PC-9 (cell line): ENCODE measurements at regions not wholly inside any gene's neighbourhood (a gene's known extent, or its start where the extent isn't known, plus 50 kb on each side); places are given as distances from the start of the nearest gene placed in this dataset.

ENCODE experiments used
- BruUV-seq: library from RNA; stranded (reverse); fragments of 400-500 nt; replicated peaks from 2 replicates; lab custom pipeline; 2021; lab: Mats Ljungman, UMichigan
- CTCF ChIA-PET: fragments of 300-600 bp; sonication (Branson Sonifier 250); formaldehyde crosslinking; loops from one replicate; lab custom pipeline; 2022; ENCODE audit warnings: antibody characterized with exemption; lab: Charles Lee
- POLR2A ChIA-PET: fragments of 300-600 bp; sonication (Branson Sonifier 250); formaldehyde crosslinking; loops from one replicate; lab custom pipeline; 2022; ENCODE audit warnings: antibody characterized with exemption; ENCODE audit not compliant: unreplicated experiment; lab: Charles Lee
- DNase-seq, 2 experiments: peaks; one replicate each; pipeline versions ENCODE4 v3.0.0 to v3.0.0-alpha.2; 2015 to 2022; ENCODE audit warnings: mixed read lengths in 1 of 2
- H2AFZ ChIP-seq: fragments of 200-600 bp; sonication (generic); 2 replicates; pipeline ENCODE4 v1.8.1; 2017; ENCODE audit warnings: antibody characterized with exemption
- H3F3A ChIP-seq: fragments of 200-600 bp; sonication (generic); 2 replicates; pipeline ENCODE4 v1.8.1; 2017; ENCODE audit warnings: antibody characterized with exemption, mild to moderate bottlenecking, low read depth; ENCODE audit not compliant: insufficient read depth
- H3K27ac ChIP-seq: fragments of 200-600 bp; sonication (generic); 2 replicates; pipeline ENCODE4 v1.6.1; 2016; ENCODE audit warnings: mixed run types
- H3K27me3 ChIP-seq: fragments of 200-600 bp; sonication (generic); 2 replicates; pipeline ENCODE4 v1.6.1; 2016; ENCODE audit warnings: low read depth, mixed run types; ENCODE audit not compliant: insufficient read depth
- H3K36me3 ChIP-seq: fragments of 200-600 bp; sonication (generic); 2 replicates; pipeline ENCODE4 v1.6.1; 2016; ENCODE audit warnings: low read depth, mixed run types
- H3K4me1 ChIP-seq: fragments of 200-600 bp; sonication (generic); replicated peaks from 2 replicates; pipeline ENCODE4 v1.6.1; 2016; ENCODE audit warnings: mixed run types; ENCODE audit not compliant: insufficient read depth
- H3K4me2 ChIP-seq: fragments of 200-600 bp; sonication (generic); 2 replicates; pipeline ENCODE4 v1.6.1; 2017; ENCODE audit warnings: mixed run types
- H3K4me3 ChIP-seq: fragments of 200-600 bp; sonication (generic); 2 replicates; pipeline ENCODE4 v1.6.1; 2016; ENCODE audit warnings: mixed run types
- H3K79me2 ChIP-seq: fragments of 200-600 bp; sonication (generic); 2 replicates; pipeline ENCODE4 v1.6.1; 2017; ENCODE audit warnings: low read depth, mixed run types
- H3K9me2 ChIP-seq: fragments of 200-600 bp; sonication (generic); 2 replicates; pipeline ENCODE4 v1.8.1; 2017; ENCODE audit warnings: mild to moderate bottlenecking; ENCODE audit not compliant: insufficient read depth
- H3K9me3 ChIP-seq: fragments of 200-600 bp; sonication (generic); 2 replicates; pipeline ENCODE4 v1.8.1; 2016; ENCODE audit warnings: low read depth; ENCODE audit not compliant: insufficient read depth
- H4K20me1 ChIP-seq: fragments of 200-600 bp; sonication (generic); 2 replicates; pipeline ENCODE4 v1.8.1; 2017; ENCODE audit not compliant: insufficient read depth
- EZH2 ChIP-seq: fragments of 200-600 bp; sonication (generic); IDR thresholded peaks from 2 replicates; pipeline ENCODE4 v1.8.0; 2017; ENCODE audit warnings: antibody characterized with exemption, low read depth
- intact Hi-C: fragments of 100-400 bp; cut with micrococcal nuclease; formaldehyde crosslinking; loops from one replicate; pipeline ENCODE4 v1.10.0; 2022; ENCODE audit not compliant: unreplicated experiment
- TF ChIP-seq, protein P1 (sequence below): fragments of 200-600 bp; sonication (generic); conservative IDR thresholded peaks from 2 replicates; pipeline ENCODE4 v1.6.1; 2017; ENCODE audit warnings: mixed run types, antibody characterized with exemption, mild to moderate bottlenecking, moderate library complexity

DNA sequence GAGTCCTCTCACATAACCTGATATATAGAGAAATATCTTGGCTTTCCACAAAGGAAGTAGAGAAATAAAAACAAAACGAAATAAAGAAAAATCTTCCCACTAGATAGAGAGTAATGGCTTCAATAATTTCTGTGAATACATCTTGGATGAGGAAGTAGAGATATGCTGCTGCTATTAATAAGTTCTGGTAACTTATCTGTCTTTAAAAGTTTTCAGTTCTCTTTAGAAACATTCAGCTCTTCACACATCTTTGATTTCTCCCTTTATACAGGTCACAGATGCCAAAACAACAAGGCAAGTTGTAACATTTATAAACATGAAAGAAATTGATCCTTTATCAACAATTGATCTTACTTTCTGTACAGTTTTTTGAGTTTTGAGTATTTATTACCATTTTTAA is 615.8 kb downstream of the TRAM1L1 start:
- no peak overlapping the region for H2AFZ ChIP-seq
- no peak for TF ChIP-seq EZH2
- TF ChIP-seq, protein P1, sequence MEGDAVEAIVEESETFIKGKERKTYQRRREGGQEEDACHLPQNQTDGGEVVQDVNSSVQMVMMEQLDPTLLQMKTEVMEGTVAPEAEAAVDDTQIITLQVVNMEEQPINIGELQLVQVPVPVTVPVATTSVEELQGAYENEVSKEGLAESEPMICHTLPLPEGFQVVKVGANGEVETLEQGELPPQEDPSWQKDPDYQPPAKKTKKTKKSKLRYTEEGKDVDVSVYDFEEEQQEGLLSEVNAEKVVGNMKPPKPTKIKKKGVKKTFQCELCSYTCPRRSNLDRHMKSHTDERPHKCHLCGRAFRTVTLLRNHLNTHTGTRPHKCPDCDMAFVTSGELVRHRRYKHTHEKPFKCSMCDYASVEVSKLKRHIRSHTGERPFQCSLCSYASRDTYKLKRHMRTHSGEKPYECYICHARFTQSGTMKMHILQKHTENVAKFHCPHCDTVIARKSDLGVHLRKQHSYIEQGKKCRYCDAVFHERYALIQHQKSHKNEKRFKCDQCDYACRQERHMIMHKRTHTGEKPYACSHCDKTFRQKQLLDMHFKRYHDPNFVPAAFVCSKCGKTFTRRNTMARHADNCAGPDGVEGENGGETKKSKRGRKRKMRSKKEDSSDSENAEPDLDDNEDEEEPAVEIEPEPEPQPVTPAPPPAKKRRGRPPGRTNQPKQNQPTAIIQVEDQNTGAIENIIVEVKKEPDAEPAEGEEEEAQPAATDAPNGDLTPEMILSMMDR = no peak
- no peaks in the 10 kb centered on the region for H3K27me3 ChIP-seq
- no peaks in the 10 kb centered on the region for H3K36me3 ChIP-seq
- no peaks in the 10 kb centered on the region for H3K9me2 ChIP-seq
- H3K4me1 ChIP-seq = no peaks in the 10 kb centered on the region
- H3K9me3 ChIP-seq = no peaks in the 10 kb centered on the region
- H3K79me2 ChIP-seq = no peaks in the 10 kb centered on the region
- ChIA-PET POLR2A (no interaction called here), CTCF (no interaction called here)
- BruUV-seq = no TSS peak
- H3F3A ChIP-seq = no peaks in the 10 kb centered on the region
- no peak overlapping the region for H3K27ac ChIP-seq
- no peak overlapping the region for H3K4me2 ChIP-seq
- intact Hi-C loops = no loop called here
- DNase-seq = no peak
- H4K20me1 ChIP-seq = no peaks in the 10 kb centered on the region
- no peak overlapping the region for H3K4me3 ChIP-seq

DNA sequence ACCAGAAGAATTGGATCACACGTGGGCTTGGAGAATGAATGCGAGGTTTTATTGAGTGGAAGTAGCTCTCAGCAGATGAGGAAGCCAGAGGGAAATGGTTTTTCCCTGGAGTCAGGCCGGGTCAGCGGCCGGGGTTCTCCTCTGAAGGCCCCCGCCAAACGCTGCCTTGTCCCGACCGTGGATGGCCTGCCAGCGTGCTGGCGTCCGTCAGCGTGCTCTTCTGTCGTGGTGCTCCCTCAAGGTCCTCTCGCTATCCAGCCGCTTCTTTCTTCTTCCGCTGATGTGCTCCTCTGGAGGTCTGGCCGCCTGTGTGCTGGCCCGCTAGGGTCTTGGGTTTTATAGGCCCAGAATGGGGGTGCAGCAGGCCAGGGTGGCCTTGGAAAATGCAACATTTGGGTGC is 632.2 kb downstream of the TRAM1L1 start:
- CTCF ChIA-PET = no interaction called here

DNA sequence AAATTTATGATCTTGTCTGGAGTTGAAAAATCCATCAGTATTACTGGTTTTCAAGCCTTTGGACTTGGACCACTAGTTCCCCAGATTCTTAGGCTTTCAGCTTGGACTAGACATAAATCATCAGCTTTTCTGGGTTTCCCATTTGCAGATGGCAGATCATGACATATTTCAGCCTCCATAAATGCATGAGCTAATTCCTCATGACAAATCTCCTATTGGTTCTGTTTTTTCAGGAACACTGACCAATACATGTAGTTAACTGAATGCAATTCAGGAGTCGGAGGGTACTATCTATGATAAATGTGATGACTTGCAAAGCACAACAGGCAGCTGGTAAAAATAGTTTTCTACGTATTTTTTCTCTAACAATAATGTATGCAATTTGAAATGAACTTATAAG is 635.6 kb downstream of the TRAM1L1 start:
- Histone ChIP-seq H4K20me1 (no peaks in the 10 kb centered on the region), H3K36me3 (no peaks in the 10 kb centered on the region), H3K9me3 (no peaks in the 10 kb centered on the region), H3K4me1 (no peaks in the 10 kb centered on the region), H2AFZ (no peak overlapping the region), H3K79me2 (no peaks in the 10 kb centered on the region), H3K27me3 (no peaks in the 10 kb centered on the region), H3F3A (no peaks in the 10 kb centered on the region), H3K27ac (no peak overlapping the region), H3K9me2 (no peaks in the 10 kb centered on the region), H3K4me3 (no peak overlapping the region), H3K4me2 (no peak overlapping the region)
- POLR2A ChIA-PET = no interaction called here
- CTCF ChIA-PET = no interaction called here
- intact Hi-C loops = no loop called here
- no TSS peak for BruUV-seq
- TF ChIP-seq, protein P1 = no peak
- TF ChIP-seq EZH2 = no peak
- no peak for DNase-seq

More for the DNA sequence above, 632.2 kb downstream of the TRAM1L1 start:
- Histone ChIP-seq H3K27me3 (no peaks in the 10 kb centered on the region), H3K27ac (no peak overlapping the region), H3K36me3 (no peaks in the 10 kb centered on the region), H3K79me2 (no peaks in the 10 kb centered on the region), H3K9me3 (no peaks in the 10 kb centered on the region), H2AFZ (no peak overlapping the region), H3F3A (no peaks in the 10 kb centered on the region), H3K4me1 (no peaks in the 10 kb centered on the region), H3K9me2 (no peaks in the 10 kb centered on the region), H3K4me3 (no peak overlapping the region), H3K4me2 (no peak overlapping the region), H4K20me1 (no peaks in the 10 kb centered on the region)
- POLR2A ChIA-PET = no interaction called here
- intact Hi-C loops = no loop called here
- TF ChIP-seq, protein P1 = no peak
- no peak for TF ChIP-seq EZH2
- no TSS peak for BruUV-seq
- DNase-seq = no peak
